Gastroesophageal sphincter (tissue), 3 donors: ENCODE measurements at regions not wholly inside any gene's neighbourhood (a gene's known extent, or its start where the extent isn't known, plus 50 kb on each side); places are given as distances from the start of the nearest gene placed in this dataset.

Source experiments
- CTCF ChIP-seq, 4 experiments: fragments of 200-600 bp in 2 of 4; fragments of 450-650 bp in 2 of 4; sonication (generic) in 1 of 4; IDR thresholded peaks; one replicate each; pipeline ENCODE4 v1.5.1; 2017 to 2019; ENCODE audit warnings: antibody characterized with exemption in 4 of 4, mild to moderate bottlenecking in 2 of 4, moderate library complexity in 2 of 4
- POLR2A ChIP-seq, 2 donors: fragments of 450-650 bp; IDR thresholded peaks; one replicate each; pipeline ENCODE4 v1.6.1; 2017; ENCODE audit warnings: antibody characterized with exemption in 2 of 2, mild to moderate bottlenecking in 2 of 2, moderate library complexity in 1 of 2
- POLR2AphosphoS5 ChIP-seq: sonication (generic); formaldehyde crosslinking; IDR thresholded peaks from one replicate; pipeline ENCODE4 v1.6.1; 2017; ENCODE audit warnings: antibody characterized with exemption

- TF ChIP-seq POLR2AphosphoS5 (no peak), CTCF (IDR thresholded peaks at IDR 0.05) (no peak), POLR2A (IDR thresholded peaks at IDR 0.05) (no peak)
Observed at GRCh38 chr12:112645586-112645985, 146.0 kb upstream of the RPH3A start.
